Tibial nerve (tissue), 3 donors: ENCODE measurements at regions not wholly inside any gene's neighbourhood (a gene's known extent, or its start where the extent isn't known, plus 50 kb on each side); places are given as distances from the start of the nearest gene placed in this dataset.

Source experiments
- POLR2A ChIP-seq, 2 donors: fragments of 450-650 bp; IDR thresholded peaks; one replicate each; pipeline ENCODE4 v1.6.1; 2017; ENCODE audit warnings: antibody characterized with exemption in 2 of 2, mild to moderate bottlenecking in 2 of 2, moderate library complexity in 2 of 2
- TF ChIP-seq, protein P1 (sequence below), 5 experiments: fragments of 200-600 bp in 3 of 5; fragments of 450-650 bp in 2 of 5; sonication (generic) in 3 of 5; IDR thresholded peaks; one replicate each; pipeline ENCODE4 v1.5.1; 2016 to 2019; ENCODE audit warnings: antibody characterized with exemption in 5 of 5, mild to moderate bottlenecking in 3 of 5, moderate library complexity in 2 of 5

DNA sequence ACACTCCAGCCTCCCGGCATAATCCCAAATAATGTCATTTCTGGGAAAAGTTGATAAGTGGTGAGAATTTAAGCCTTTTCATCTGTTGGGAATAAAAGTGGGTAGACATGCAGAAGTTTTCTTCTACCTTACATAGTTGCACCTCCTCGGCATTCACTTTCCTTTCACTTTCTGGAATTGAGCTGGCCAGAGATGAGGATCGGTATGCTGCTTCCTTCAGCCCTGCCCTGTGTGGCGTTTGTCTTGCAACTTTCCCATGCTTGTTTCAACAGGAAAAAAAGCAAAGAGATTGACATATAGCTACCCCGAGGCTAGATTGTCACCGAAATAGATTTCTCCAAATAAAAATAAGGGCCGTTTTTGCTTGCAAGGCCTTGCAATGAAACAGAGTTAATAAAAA lies 65.8 kb upstream of the JAG1 start:
- TF ChIP-seq, protein P1, sequence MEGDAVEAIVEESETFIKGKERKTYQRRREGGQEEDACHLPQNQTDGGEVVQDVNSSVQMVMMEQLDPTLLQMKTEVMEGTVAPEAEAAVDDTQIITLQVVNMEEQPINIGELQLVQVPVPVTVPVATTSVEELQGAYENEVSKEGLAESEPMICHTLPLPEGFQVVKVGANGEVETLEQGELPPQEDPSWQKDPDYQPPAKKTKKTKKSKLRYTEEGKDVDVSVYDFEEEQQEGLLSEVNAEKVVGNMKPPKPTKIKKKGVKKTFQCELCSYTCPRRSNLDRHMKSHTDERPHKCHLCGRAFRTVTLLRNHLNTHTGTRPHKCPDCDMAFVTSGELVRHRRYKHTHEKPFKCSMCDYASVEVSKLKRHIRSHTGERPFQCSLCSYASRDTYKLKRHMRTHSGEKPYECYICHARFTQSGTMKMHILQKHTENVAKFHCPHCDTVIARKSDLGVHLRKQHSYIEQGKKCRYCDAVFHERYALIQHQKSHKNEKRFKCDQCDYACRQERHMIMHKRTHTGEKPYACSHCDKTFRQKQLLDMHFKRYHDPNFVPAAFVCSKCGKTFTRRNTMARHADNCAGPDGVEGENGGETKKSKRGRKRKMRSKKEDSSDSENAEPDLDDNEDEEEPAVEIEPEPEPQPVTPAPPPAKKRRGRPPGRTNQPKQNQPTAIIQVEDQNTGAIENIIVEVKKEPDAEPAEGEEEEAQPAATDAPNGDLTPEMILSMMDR (IDR thresholded peaks at IDR 0.05), result no peak
- no peak for TF ChIP-seq POLR2A (IDR thresholded peaks at IDR 0.05)
